HG03060 (cell line): ENCODE measurements at regions not wholly inside any gene's neighbourhood (a gene's known extent, or its start where the extent isn't known, plus 50 kb on each side); places are given as distances from the start of the nearest gene placed in this dataset.

ENCODE experiments used
- ATAC-seq: cut with Tn5 transposase; IDR thresholded peaks from one replicate; pipeline ENCODE4 v1.9.1; 2021; ENCODE audit warnings: low read depth, moderate number of reproducible peaks; ENCODE audit not compliant: unreplicated experiment

- ATAC-seq = no peak
Observed at GRCh38 chr7:156236181-156236889, 404.2 kb upstream of the RNF32 start.

GRCh38 chr7:156234666-156235494, 405.7 kb upstream of the RNF32 start:
- ATAC-seq = no peak

DNA sequence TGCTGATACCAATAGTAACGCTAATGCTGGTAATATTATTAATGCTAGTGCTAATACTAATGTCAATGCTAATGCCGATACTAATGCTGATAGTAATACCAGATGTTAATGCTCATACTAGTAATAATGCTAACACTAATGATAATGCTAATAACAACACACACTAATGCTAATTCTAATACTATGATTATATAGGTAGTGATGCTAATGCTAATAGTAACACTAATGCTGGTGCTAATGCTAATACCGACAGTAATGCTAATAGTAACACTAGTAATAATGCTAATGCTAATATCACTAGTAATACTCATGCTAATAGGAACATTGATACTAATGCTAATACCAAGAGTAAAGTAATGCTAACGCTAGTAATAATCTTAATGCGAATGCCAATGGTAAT, 406.4 kb upstream of the RNF32 start:
- no peak for ATAC-seq

DNA sequence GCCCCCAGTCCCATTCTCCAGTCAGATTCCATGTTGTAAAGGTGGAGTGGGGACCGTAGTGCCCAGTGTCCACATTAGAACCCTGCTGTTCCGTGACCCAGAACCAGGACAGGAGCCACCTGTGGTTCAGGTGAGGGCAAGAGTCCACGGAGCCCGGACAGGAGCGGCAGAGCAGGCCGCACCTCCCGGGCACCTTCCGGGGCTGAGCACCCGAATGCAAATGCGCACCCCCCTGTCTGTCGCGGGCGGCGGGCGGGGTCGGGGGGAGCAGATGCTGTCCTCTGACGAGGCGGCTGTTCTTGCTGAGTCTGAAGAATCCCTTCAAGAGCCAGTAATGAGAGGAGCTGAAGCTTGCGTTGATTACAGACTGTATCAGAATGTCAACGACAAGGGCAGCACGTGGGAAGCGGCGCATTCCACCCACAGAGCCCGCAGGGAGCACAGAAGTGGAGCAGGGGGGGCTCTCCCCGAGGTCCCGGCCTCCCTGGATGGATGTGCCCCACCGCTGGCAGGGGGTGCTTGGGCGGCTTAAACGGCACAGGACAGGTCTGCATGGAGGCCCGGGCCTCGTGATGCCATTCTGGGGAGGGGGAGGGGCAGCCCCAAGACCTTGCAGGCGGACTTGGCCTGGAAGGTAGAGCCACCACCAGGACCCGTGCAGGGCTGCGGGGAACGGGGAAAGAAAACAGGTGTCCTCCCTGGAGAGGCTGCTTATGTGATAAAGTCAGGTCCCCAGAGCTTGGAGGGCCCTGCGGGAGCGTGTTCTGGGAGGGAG, 407.5 kb upstream of the RNF32 start:
- ATAC-seq = no peak

- no peak for ATAC-seq
Observed at GRCh38 chr7:156230576-156230975, 410.0 kb upstream of the RNF32 start.

- no peak for ATAC-seq
Observed at GRCh38 chr7:156224833-156225225, 412.6 kb upstream of the SHH start.

DNA sequence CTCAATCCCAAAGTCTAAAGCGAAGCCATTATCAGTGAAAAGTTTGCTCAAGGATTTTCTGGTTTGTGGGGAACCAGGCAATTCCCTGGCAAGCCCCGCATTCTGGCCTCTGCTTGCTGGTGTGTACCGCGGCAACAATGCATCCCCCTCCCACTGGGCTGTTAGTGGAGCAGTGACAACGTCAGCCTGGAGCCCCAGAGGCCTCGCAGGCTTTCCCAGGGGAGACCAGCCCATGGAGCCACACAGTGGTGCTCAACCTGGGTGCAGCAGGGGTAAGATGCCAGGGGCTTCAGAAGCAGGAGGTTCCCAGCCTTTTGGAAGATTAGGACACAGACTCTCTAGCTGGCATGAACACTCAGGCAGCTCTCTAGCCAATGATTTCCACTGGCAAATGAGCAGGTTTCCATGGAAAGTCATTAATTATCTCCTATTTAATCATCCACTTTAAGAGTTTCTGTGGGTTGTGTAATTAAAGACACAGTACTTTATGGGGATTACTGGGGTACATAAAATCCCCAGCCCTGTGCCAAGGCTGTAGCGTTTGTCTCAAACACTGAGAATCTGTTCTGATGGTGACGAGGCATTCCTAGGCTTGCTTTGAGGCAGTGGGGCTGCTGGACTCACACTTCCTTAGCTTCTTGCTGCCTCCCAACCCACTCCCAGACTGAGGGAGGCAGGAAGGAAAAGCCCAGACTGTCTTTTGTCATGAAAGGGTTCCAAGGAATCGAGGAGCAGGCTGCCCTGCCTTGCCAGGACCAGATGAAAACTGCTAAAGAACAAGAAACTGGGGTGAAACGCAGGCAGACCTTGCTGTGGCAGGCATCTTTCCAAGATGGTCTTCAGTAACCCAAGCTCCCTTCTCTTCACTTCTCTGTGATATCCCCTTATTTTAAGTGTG, 411.9 kb upstream of the SHH start:
- ATAC-seq = no peak

GRCh38 chr7:156222611-156223010, 410.3 kb upstream of the SHH start:
- no peak for ATAC-seq

- ATAC-seq = no peak
Observed at GRCh38 chr7:156222151-156222550, 409.9 kb upstream of the SHH start.

DNA sequence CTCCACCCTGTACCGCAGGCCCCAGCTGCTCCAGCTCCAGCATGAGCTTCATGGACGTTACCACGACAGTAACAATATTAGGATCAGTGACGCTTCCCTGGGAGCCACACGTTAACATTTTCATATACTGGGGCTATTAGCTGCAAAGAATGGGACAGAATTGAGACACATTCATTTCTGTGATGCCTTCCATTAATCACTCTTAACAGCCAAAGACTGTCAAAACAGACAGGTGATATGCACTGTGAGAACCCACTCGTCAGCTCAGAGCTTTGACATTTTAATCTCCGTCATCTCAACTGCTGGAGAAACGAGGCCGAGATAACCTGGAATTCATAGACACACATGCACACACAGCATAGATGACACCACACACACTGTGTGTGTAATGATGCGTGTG, 408.4 kb upstream of the SHH start:
- no peak for ATAC-seq

DNA sequence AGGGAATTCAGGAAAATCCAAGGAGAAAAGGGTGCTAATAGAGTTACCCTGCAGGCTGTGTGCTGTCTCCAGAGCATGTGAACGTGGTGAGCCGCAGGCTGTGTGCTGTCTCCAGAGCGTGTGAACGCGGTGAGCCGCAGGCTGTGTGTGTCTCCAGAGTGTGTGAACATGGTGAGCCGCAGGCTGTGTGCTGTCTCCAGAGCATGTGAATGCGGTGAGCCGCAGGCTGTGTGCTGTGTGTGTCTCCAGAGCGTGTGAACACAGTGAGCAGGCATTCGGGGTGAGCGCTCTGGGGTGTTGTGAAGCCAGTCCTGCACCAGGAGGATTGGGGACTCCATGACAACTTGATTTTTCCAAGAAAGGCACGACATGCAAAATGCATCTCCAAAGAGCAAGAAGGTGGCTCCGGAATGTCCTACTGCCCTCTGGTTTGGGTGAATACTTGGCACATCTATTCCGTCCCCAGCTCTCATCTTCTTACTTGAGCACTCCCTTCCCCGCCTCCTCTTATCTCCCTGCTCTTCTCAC, 407.9 kb upstream of the SHH start:
- no peak for ATAC-seq

- ATAC-seq = no peak
Observed at GRCh38 chr7:156219307-156220077, 407.2 kb upstream of the SHH start.

DNA sequence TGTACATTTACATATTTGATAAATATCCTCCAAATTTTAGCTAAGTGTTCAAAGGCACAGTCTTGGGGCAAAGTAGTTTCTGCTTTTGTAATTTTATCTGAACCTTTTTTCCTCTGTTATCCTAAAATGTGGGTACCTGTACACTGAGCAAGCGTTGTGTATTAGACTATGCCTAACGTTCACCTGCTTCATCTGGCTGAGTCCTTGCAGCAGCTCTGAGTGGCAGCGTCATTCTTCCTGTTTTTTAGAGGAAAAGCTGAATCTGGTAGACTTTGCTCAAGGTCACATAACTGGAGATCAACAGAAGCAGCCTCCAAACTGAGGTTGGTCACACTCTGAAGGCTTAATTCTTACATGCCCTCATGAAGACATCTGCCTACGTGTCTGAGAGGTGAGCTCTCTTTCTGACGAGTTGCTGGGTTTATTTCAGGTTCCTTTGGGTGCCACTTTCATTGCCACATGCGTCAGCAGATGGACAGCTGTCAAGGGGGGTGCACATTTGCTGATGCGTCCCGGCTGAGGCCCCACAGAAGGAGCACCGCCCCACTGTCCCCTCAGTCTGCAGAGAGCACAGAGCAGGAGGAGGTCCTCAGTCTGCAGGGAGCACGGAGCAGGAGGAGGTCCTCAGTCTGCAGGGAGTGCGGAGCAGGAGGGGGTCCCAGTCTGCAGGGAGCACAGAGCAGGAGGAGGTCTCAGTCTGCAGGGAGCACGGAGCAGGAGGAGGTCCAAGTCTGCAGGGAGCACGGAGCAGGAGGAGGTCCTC, 406.5 kb upstream of the SHH start:
- ATAC-seq = no peak

GRCh38 chr7:156217803-156218202, 405.5 kb upstream of the SHH start:
- no peak for ATAC-seq

- ATAC-seq = no peak
Observed at GRCh38 chr7:156209087-156209486, 396.8 kb upstream of the SHH start.

DNA sequence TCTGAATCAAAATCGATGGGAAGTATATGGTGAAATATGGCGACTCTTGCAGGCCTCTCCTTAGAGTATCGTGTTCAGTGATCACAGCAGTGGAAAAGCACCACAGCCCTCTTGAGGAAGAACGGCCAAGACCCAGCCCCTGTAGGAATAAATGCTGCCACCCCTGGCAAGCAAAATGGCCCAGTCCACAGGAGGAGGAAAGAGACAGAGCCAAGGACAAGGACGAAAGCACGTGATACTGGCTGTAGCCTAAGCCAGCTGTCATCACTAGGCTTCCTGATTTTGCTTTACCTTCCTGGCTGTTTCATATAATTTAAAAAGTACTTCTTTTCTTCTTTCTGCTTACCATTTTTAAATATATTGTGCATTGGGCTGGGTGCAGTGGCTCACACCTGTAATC, 395.0 kb upstream of the SHH start:
- no peak for ATAC-seq

DNA sequence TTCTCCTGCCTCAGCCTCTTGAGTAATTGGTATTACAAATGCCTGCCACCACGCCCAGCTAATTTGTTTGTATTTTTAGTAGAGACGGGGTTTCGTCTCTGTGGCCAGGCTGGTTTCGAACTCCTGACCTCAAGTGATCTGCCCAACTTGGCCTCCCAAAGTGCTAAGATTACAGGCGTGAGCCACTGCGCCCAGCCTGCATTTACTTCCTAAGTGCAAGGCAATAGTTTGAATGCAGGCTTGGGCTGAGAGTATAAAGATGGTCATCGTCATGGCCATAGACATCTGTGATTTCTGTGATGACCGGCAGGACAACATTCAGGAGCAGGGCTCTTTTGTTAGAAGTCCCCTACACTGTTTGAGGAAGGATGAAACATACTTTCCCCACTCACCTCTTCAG, 393.9 kb upstream of the SHH start:
- no peak for ATAC-seq

DNA sequence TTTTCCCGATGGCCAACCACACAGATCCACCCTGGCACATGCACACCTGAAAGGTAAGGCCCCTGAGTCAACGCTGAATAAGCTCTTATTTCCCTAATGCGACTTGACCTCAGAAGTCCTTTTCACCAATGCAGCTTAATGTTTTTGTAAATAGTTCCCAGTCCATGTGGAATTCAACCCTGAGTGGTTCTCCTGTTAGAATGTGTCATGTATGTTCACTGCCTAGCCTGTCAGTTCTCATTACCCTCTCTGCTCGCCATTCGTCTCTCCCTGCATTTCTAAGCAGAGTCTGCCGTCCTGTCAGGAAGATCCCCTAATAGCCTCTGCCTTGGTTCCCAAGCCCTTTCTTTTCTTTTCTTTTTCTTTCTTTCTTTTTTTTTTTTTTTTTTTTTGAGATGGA, 392.6 kb upstream of the SHH start:
- no peak for ATAC-seq

DNA sequence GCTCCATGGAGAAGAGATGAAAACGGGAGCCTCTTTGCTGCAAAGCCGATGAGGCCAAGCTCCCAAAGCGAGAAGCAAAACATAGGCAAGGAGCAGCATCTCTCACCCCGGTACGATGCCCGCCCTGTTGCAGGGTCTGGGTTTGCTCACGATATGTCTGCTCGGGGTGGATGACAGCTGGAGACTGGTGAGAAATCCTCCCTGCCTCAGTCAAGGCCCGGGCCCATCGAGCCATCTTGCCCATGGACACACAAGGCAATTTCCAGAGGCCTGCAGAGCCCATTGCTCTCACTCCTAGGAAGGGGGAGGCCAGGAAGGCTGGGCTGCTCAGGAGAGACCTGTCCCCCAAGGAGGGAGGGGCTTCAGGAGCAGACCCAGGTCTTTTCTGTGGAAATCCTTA, 391.7 kb upstream of the SHH start:
- no peak for ATAC-seq
